ENCODE measurements at regions not wholly inside any gene's neighbourhood (a gene's known extent, or its start where the extent isn't known, plus 50 kb on each side); places are given as distances from the start of the nearest gene placed in this dataset.

DNA sequence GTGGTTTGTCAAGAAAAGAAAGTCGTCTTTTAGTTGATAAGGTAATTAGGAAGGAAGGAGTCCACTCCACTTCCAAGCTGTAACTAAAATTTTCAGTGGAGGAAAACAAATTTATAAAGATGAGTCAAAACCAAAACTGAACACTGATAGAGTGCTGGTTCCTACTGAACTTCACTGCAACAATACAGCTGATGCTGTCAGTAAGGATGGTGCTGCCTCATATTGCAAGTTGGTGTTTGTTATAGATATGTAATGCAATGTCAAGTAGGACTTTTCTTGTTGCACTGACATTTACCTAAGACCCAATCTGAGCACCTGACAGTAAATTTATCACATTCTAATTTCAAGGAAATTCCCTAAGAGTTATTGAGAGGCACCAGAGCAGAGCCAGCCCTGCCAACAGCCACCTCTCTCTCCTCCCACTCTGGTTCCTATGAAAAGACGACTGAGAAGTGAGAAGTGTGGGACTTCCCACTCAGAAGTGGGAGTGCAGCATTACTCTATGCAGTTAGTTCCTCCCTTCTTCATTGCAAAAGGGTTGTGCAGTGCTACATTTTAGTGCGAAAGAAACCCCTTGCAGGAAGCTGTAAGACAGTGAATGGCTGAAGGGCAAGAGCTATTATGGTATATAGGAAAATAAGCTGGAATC lies 350.8 kb downstream of the NFIB start:
- no peak for DNase-seq (ENCODE audit: low spot score)
- TF ChIP-seq FOXA2 (IDR thresholded peaks at IDR 0.05) = no peak
- no peak for TF ChIP-seq YY1 (IDR thresholded peaks at IDR 0.05)
- TF ChIP-seq SP1 (IDR thresholded peaks at IDR 0.05) = no peak
- TF ChIP-seq FOXA1 (IDR thresholded peaks at IDR 0.05) = no peak
- no peak for TF ChIP-seq NR2F2 (IDR thresholded peaks at IDR 0.05)
- Histone ChIP-seq H3K27ac (ENCODE audit: low read depth in 1 of 2, low read length in 2 of 2) (no peak overlapping the region), H3K4me1 (ENCODE audit: control insufficient read depth in 4 of 4, insufficient read depth in 4 of 4, low read length in 3 of 4) (no peaks in the 10 kb centered on the region), H3K9me3 (ENCODE audit: control insufficient read depth in 4 of 4, low read length in 3 of 4) (no peaks in the 10 kb centered on the region), H3K9ac (ENCODE audit: low read depth in 1 of 2, low read length in 2 of 2) (no peak overlapping the region), H3K4me3 (ENCODE audit: low read depth in 1 of 3, low read length in 3 of 3) (no peak overlapping the region), H3K27me3 (ENCODE audit: control insufficient read depth in 4 of 4, insufficient read depth in 4 of 4, low read length in 3 of 4) (no peaks in the 10 kb centered on the region), H3K36me3 (ENCODE audit: control insufficient read depth in 4 of 4, insufficient read depth in 3 of 4, low read depth in 1 of 4, low read length in 3 of 4) (no peaks in the 10 kb centered on the region)
- WGBS = 72% methylated on average over 3 of the region's 3 CpGs

DNA sequence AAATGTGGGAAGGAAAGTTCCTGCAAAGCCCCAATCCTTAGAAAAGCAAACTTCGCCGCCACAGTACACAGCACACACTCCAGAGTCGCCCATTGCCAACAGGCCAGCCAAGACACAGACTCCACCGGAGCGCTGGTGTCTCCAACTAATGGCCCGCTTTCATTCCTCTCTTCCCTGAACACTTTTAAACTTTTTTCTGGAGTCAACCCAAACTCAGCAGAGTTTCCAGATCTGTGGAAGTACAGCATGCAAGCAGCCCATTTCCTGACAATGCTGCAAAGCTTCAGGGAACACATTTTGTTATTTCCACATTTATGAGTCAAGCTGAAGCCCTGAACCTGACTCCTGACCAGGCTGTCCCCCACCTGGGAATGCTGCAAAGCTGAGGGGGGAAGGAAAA lies 351.9 kb downstream of the NFIB start:
- no peaks in the 10 kb centered on the region for H3K27me3 ChIP-seq (ENCODE audit: control insufficient read depth in 4 of 4, insufficient read depth in 4 of 4, low read length in 3 of 4)
- H3K27ac ChIP-seq (ENCODE audit: low read depth in 1 of 2, low read length in 2 of 2) = no peak overlapping the region
- 71% methylated on average over 6 of the region's 6 CpGs for WGBS
- no peaks in the 10 kb centered on the region for H3K4me1 ChIP-seq (ENCODE audit: control insufficient read depth in 4 of 4, insufficient read depth in 4 of 4, low read length in 3 of 4)
- H3K4me3 ChIP-seq (ENCODE audit: low read depth in 1 of 3, low read length in 3 of 3) = no peak overlapping the region
- H3K9ac ChIP-seq (ENCODE audit: low read depth in 1 of 2, low read length in 2 of 2) = no peak overlapping the region
- no peaks in the 10 kb centered on the region for H3K9me3 ChIP-seq (ENCODE audit: control insufficient read depth in 4 of 4, low read length in 3 of 4)
- TF ChIP-seq RXRA (IDR thresholded peaks at IDR 0.05) = no peak
- no peak for TF ChIP-seq GABPA (IDR thresholded peaks at IDR 0.05 in 1 of 2, conservative IDR thresholded peaks at IDR 0.05 in 1 of 2)
- TF ChIP-seq NR2F2 (IDR thresholded peaks at IDR 0.05) = no peak
- TF ChIP-seq, protein P1, sequence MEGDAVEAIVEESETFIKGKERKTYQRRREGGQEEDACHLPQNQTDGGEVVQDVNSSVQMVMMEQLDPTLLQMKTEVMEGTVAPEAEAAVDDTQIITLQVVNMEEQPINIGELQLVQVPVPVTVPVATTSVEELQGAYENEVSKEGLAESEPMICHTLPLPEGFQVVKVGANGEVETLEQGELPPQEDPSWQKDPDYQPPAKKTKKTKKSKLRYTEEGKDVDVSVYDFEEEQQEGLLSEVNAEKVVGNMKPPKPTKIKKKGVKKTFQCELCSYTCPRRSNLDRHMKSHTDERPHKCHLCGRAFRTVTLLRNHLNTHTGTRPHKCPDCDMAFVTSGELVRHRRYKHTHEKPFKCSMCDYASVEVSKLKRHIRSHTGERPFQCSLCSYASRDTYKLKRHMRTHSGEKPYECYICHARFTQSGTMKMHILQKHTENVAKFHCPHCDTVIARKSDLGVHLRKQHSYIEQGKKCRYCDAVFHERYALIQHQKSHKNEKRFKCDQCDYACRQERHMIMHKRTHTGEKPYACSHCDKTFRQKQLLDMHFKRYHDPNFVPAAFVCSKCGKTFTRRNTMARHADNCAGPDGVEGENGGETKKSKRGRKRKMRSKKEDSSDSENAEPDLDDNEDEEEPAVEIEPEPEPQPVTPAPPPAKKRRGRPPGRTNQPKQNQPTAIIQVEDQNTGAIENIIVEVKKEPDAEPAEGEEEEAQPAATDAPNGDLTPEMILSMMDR (IDR thresholded peaks at IDR 0.05; ENCODE audit: low read depth, low read length, missing input control) = no peak
- no peak for TF ChIP-seq YY1 (IDR thresholded peaks at IDR 0.05)
- TF ChIP-seq RAD21 (IDR thresholded peaks at IDR 0.05) = no peak
- H3K36me3 ChIP-seq (ENCODE audit: control insufficient read depth in 4 of 4, insufficient read depth in 3 of 4, low read depth in 1 of 4, low read length in 3 of 4) = no peaks in the 10 kb centered on the region
- no peak for DNase-seq (ENCODE audit: low spot score)

DNA sequence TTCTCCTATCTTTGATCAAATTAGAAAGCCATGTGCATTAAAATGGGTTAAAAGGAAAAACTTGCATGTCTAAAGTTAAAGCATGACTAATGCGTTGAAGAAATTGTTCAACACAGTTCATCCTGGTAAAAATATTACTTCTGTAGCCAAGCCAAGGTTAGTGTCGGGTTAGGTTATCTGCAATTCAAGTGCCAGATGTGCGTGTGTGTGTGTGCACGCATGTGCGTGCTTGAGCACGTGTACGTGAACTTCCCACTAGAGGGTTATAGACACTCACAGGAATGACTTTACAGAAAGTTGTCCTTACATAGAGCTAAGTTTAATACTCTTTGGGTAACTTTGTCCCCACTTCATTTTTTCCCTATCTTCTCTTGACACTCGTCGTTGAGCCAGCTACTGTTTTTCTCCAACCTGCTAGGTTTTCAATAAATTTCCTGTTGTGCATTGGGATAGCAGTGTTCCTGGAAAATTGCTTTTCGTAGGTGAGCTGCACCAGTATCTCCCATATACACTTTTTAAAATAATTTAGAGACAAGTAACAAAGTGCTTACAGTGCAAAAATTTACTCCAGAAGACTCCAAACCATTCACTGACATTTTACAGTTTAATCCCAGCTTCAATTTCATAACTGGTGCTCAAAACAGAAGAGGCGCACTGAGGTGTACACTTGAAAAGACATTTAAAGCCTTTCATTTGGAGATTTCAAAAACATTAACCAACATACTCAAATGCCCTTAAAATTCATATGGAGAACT lies 353.8 kb downstream of the NFIB start:
- Histone ChIP-seq H3K4me3 (ENCODE audit: low read depth in 1 of 3, low read length in 3 of 3) (no peak overlapping the region), H3K4me1 (ENCODE audit: control insufficient read depth in 4 of 4, insufficient read depth in 4 of 4, low read length in 3 of 4) (no peaks in the 10 kb centered on the region), H3K27ac (ENCODE audit: low read depth in 1 of 2, low read length in 2 of 2) (no peak overlapping the region), H3K27me3 (ENCODE audit: control insufficient read depth in 4 of 4, insufficient read depth in 4 of 4, low read length in 3 of 4) (no peaks in the 10 kb centered on the region), H3K9ac (ENCODE audit: low read depth in 1 of 2, low read length in 2 of 2) (no peak overlapping the region), H3K36me3 (ENCODE audit: control insufficient read depth in 4 of 4, insufficient read depth in 3 of 4, low read depth in 1 of 4, low read length in 3 of 4) (no peaks in the 10 kb centered on the region), H3K9me3 (ENCODE audit: control insufficient read depth in 4 of 4, low read length in 3 of 4) (no peaks in the 10 kb centered on the region)
- WGBS = 83% methylated on average over 11 of the region's 11 CpGs
- no peak for DNase-seq (ENCODE audit: low spot score)
- no peak for TF ChIP-seq TAF1 (conservative IDR thresholded peaks at IDR 0.05)
- TF ChIP-seq EGR1 (IDR thresholded peaks at IDR 0.05; ENCODE audit: low read depth in 2 of 2) = no peak
- TF ChIP-seq RAD21 (IDR thresholded peaks at IDR 0.05) = no peak
- TF ChIP-seq RXRA (IDR thresholded peaks at IDR 0.05) = no peak
- no peak for TF ChIP-seq GABPA (IDR thresholded peaks at IDR 0.05 in 1 of 2, conservative IDR thresholded peaks at IDR 0.05 in 1 of 2)
- no peak for TF ChIP-seq HNF4G (IDR thresholded peaks at IDR 0.05)
- TF ChIP-seq YY1 (IDR thresholded peaks at IDR 0.05) = no peak
- TF ChIP-seq, protein P1 (IDR thresholded peaks at IDR 0.05; ENCODE audit: low read depth, low read length, missing input control) = no peak
- TF ChIP-seq, protein P2, sequence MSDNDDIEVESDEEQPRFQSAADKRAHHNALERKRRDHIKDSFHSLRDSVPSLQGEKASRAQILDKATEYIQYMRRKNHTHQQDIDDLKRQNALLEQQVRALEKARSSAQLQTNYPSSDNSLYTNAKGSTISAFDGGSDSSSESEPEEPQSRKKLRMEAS (IDR thresholded peaks at IDR 0.05) = no peak
- TF ChIP-seq, protein P3, sequence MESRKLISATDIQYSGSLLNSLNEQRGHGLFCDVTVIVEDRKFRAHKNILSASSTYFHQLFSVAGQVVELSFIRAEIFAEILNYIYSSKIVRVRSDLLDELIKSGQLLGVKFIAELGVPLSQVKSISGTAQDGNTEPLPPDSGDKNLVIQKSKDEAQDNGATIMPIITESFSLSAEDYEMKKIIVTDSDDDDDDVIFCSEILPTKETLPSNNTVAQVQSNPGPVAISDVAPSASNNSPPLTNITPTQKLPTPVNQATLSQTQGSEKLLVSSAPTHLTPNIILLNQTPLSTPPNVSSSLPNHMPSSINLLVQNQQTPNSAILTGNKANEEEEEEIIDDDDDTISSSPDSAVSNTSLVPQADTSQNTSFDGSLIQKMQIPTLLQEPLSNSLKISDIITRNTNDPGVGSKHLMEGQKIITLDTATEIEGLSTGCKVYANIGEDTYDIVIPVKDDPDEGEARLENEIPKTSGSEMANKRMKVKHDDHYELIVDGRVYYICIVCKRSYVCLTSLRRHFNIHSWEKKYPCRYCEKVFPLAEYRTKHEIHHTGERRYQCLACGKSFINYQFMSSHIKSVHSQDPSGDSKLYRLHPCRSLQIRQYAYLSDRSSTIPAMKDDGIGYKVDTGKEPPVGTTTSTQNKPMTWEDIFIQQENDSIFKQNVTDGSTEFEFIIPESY (IDR thresholded peaks at IDR 0.05) = no peak
- TF ChIP-seq JUND (IDR thresholded peaks at IDR 0.05) = no peak
- TF ChIP-seq, protein P4, sequence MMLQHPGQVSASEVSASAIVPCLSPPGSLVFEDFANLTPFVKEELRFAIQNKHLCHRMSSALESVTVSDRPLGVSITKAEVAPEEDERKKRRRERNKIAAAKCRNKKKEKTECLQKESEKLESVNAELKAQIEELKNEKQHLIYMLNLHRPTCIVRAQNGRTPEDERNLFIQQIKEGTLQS (IDR thresholded peaks at IDR 0.05) = no peak
- no peak for TF ChIP-seq NR2F2 (IDR thresholded peaks at IDR 0.05)
- no peak for TF ChIP-seq FOXA1 (IDR thresholded peaks at IDR 0.05)
- no peak for TF ChIP-seq FOXA2 (IDR thresholded peaks at IDR 0.05)
- TF ChIP-seq SP1 (IDR thresholded peaks at IDR 0.05) = no peak
- no peak for TF ChIP-seq HNF4A (conservative IDR thresholded peaks at IDR 0.05)
